A172 (cell line): ENCODE measurements at regions not wholly inside any gene's neighbourhood (a gene's known extent, or its start where the extent isn't known, plus 50 kb on each side); places are given as distances from the start of the nearest gene placed in this dataset.

ENCODE experiments used
- DNase-seq: peaks from one replicate; pipeline ENCODE4 v3.0.0-alpha.2; 2015; ENCODE audit warnings: low spot score

- no peak for DNase-seq
These were observed 51.2 kb upstream of the ROCK1 start for GRCh38 chr18:21162786-21163185.

GRCh38 chr18:21163647-21164547, 52.3 kb upstream of the ROCK1 start:
- peak; percentile 82 for DNase-seq

- no peak for DNase-seq
These were observed 53.0 kb upstream of the ROCK1 start for GRCh38 chr18:21164548-21165095.

DNA sequence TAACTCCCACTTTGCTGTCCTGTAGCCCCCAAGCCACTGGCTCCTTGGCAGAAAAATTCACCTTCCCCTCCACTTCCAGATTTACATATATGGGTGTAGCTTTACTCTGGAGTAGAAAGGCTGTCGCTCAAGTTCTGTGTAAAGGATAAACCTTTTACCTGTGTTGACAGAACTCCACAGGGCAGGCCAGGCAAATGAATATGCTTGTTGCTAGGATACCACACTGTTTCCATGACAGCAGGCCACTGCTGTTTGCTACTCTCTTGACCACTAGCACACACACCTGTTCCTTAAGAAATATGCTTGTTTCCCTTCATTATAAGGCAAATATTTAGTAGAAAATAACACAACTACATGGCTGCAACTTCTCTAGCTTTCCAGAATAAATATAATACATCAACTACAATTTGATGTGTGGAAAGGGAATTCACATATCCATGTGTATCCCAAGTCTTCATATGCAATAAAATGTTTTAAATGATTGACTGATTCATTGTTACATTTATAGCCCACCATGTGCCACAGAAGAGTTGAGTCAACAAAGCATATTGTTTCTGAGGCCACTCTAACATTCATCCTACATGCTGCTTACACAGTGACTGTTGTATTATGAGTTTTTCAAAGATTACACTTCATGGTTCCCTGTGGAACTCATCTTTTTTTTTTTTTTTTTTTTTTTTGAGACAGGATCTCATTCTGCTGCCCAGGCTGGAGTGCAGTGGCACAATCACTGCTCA, 56.2 kb upstream of the ROCK1 start:
- DNase-seq, result peak; percentile 18

- no peak for DNase-seq
These were observed 57.3 kb upstream of the ROCK1 start for GRCh38 chr18:21168880-21169279.

DNA sequence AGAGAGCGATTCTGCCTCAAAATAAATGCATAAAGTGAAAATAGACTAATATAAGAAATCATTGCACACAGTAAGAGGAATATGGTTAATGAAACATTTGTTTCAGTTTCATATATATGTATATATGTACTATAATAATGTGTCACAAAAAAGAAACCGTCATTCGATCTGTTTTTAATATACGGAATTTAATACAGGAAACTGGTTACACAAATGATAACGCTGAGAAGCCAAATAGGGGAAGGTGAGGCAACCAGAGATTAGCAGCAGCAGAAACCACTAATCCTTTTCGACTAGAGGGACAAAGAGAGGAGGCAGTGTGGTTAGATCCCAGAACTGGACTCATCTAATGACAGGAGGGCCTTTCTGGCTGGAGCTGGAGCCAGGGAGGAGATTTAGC, 64.2 kb upstream of the GREB1L start:
- no peak for DNase-seq

DNA sequence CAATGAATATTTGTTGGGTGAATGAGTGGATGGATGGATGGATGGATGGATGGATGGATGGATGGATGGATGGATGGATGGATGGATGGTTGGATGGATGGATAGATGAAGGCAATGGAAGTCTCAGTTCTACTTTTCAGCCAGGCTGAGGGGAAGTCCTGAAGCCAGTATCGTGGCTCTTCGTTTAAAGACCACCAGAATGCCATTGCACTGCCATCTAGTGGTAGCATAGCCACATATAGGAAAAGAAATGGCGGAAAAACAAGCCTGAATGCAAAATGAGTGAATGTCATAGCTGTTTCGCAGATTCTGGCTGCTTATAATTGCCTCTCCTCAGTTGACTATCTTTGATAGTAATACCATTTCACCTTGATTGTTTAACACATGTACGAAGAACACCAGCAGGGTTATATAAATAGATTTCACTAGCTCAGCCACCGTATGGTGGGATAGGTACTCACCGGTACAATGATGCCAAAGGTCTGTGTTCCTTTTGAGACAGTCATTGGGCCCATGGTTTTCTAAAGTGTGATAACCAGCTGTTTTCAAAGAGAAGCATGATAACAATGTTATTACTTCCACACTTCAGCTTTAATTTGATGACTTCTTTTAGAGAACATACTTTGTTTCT, 62.3 kb upstream of the GREB1L start:
- peak; percentile 62 for DNase-seq

- DNase-seq, result no peak
These were observed 61.4 kb upstream of the GREB1L start for GRCh38 chr18:21180588-21180987.

DNA sequence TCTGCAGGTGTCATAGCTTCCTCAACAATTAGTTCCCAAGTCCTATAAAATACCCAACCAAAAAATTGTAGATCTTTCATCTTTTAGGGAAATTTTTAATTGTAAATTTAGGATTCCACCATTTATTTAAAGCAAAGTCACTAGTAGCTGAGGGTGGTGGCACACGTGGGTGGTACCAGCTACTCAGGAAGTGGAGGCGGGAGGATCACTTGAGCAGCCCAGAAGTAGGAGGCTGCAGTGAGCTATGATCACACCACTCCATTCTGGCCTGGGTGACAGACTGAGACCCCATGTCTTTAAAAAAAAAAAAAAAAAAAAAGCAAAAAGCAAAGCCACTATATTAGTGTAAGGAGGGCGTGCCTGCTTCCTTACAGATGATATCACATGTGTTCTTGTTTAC, 60.3 kb upstream of the GREB1L start:
- DNase-seq, result no peak

DNA sequence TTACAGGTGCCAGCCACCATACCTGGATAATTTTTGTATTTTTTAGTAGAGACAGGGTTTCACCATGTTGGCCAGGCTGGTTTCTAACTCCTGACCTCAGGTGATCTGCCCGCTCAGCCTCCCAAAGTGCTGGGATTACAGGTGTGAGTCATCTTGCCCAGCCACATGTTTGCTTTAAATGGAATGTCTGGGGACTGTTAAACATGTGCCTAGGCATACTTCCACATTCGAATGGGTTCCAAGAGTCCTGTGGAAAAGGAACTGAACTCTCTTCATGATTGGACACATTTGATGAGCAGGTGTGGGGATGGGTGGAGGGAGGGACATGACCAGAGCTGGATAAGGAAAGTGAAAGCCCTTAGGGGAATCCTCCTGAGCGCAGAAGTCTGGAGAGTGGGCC, 58.4 kb upstream of the GREB1L start:
- DNase-seq, result no peak

- no peak for DNase-seq
These were observed 57.5 kb upstream of the GREB1L start for GRCh38 chr18:21184396-21184996.

- no peak for DNase-seq
These were observed 54.1 kb upstream of the GREB1L start for GRCh38 chr18:21187886-21188285.

DNA sequence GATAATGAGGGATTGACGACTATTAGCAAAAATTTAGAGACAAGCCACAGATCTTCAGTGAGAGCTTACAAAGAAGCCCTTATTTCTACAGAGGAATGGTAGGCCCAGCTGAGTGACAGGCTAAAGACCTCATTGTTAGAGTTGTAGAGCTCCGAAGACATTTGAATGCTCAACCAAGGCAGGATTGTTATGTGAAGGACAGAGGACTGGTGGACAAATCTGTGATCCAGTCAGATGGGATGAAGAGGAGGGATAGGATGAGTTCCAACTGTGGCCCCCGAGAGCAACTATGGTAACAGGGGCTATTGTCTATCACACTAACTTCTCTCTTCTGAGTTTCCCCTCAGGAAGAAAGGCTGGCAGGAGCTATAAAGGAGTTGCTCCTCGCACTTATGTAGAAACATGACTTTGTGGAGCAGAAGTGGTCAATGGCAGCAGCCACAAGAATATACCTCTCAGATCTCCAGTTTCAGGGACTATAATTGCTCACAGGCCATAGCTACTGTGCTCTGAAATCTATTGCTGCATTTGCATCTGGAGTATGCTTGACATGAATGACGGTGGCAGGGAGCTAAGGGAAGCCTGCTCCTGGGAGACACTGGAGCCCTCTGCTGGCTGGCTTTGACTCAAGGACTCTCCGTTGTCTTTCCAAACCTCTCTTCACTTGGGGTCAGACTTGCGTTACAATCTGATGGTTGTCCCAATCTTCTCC, 50.3 kb upstream of the GREB1L start:
- DNase-seq, result peak; percentile 59
